Glomerular endothelial cell (primary cell): ENCODE measurements at regions not wholly inside any gene's neighbourhood (a gene's known extent, or its start where the extent isn't known, plus 50 kb on each side); places are given as distances from the start of the nearest gene placed in this dataset.
"Not testable (repeated sequence)": the region's sequence is repeated elsewhere in the genome, so short reads cannot be mapped to it uniquely, and the experiment has no call there.

ENCODE experiments used
- DNase-seq: peaks from one replicate; pipeline ENCODE4 v3.0.0-alpha.2; 2011; ENCODE audit warnings: low read depth, low spot score; ENCODE audit errors: extremely low read depth

DNA sequence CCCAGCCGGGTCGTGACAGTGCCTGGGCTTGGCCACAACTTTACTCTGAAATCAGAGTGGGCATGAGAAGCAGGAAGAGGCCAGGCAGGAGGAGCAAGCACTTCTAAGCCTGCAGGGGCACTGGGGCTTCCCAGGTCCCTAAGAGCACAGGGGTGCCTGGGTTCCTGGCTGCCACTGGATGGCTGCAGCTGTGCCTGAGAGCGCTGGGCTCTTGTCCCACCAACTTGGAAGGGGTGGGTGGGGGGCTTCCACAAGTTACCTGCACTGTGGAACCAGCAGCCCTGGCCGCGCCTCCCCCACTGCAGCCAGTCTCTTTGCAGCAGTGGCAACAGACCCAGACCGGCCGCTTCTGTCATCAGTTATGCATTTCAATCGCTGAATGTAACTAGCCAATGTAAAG, 434.7 kb upstream of the GRM3 start:
- DNase-seq, result no peak

DNA sequence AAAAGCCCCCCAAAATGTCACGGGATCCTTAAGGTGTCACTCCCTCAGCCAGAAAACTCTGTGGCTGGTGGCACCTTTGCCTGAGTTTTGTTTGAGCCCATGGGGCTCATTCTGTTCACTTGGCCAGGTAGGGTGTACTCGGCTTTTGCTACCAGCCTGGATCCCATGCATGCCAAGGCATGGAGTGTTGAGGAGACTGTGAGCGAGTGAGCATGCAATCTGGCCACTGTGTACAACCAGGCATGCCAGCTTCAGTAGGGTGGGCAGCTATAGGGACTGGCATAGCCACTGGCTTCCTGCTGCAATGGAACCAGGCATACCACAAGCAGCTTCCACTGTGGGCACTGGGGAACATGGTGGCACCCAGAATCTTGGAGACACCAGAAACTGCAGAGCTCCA, 436.0 kb upstream of the GRM3 start:
- no peak for DNase-seq

DNA sequence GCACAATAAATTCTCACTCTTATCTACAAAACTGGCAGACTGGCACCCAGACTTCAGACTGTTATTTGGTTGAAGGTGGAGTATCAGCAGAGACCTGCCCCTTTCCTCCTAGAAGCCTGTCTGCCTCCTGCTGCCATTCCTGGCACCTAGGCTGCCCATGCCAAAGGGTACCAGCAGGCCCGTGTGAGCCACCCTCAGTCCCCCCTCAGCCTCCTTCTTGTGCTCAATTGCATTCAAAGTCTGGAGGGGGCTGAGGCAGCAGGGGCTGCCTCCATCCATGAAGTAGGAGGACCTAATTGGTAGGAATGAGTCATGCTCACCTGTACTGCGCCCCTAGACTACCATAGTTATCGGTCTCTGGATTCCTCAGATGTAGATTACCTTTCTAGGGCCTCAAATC, 440.9 kb upstream of the GRM3 start:
- no peak for DNase-seq

- no peak for DNase-seq
Measured at GRCh38 chr7:86201767-86202166, 441.9 kb upstream of the GRM3 start.

DNA sequence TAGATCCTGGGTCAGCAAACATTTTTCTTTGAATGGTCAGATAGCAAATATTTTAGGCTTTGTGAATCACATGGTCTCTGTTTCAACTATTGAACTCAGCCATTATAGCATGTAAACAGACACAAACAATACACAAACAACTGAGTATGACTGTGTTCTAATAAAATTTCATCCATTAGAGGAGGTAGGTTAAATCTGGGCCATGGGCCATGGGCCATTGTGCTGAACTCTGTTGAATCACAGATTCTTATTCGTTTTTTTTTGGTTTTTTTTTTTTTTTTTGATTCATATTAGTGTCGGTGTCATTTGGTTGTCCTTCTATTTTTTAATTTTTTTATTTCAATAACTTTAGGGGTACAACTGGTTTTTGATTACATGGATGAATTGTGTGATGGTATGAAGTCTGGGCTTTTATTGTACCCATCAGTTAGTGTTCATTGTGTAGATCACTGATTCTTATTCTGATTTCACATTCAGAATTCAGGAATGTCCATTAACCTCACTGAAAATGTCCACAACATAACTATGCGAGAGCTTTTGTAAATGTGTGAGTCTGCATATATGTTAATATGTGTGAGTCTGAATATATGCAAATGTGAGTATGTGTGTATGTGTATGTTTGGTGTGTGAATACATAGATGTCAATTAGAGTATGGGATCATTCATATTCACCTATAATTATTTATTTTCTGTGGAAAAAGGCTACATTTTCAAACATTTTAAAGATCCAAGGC, 443.7 kb upstream of the GRM3 start:
- DNase-seq, result no peak

GRCh38 chr7:86190351-86190750, 453.4 kb upstream of the GRM3 start:
- DNase-seq, result no peak

DNA sequence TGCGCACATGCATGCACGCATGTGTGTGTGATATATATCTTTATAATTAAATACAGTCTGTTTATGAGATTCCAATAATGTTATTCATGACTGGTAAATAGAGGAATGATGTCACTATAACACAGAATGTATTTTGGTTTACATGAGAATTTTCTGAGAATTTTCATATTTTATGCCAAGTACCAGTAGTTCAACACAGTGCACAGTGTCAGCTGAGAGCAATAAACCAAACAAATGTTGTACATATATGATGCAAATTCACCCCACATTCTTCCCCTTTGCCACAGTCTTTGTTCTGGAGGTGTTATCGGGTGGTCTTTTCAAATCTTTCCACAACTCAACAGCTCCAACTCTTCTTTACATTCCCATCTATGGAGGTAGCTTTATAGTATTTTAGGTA, 462.2 kb upstream of the GRM3 start:
- DNase-seq, result no peak

- no peak for DNase-seq
Measured at GRCh38 chr7:86164827-86165226, 478.9 kb upstream of the GRM3 start.

DNA sequence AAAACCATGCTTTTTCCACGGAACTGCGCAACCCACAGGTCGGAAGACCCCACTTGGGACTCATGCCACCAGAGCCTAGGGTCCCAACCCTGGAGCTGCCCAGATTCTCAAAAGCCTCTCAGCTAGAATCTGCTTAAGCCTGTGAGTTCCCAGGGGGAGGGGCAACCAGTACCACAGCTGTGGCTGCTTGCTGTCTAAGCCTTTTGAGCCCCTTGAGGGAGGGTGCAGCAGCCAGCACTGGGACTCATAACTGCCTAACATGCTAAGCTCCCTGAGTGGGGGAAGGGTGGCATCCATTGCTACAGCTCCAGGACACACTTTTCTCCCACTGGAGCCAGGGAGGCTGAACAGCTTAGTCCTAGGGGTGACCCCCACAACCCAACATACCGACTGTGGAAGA, 485.6 kb upstream of the GRM3 start:
- DNase-seq, result no peak

- no peak for DNase-seq
Measured at GRCh38 chr7:86155623-86156022, 488.1 kb upstream of the GRM3 start.

DNA sequence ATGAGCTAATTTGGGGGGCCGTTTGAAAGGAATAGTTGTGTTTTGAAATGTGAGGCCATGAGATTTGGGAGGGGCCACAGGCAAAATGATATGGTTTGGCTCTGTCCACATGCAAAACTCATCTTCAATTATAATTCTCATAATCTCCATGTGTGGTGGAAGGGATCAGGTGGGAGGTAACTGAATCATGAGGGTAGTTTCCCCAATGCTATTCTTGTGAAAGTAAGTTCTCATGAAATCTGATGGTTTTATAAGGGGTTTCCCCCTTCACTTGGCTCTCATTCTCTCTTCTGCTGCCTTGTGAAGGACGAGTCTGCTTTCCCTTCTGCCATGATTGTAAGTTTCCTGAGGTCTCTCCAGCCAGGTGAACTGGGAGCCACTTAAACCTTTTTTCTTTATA, 490.8 kb upstream of the GRM3 start:
- no peak for DNase-seq

GRCh38 chr7:86149024-86149665, 494.6 kb upstream of the GRM3 start:
- no peak for DNase-seq

GRCh38 chr7:86148501-86148900, 495.2 kb upstream of the GRM3 start:
- DNase-seq, result no peak

DNA sequence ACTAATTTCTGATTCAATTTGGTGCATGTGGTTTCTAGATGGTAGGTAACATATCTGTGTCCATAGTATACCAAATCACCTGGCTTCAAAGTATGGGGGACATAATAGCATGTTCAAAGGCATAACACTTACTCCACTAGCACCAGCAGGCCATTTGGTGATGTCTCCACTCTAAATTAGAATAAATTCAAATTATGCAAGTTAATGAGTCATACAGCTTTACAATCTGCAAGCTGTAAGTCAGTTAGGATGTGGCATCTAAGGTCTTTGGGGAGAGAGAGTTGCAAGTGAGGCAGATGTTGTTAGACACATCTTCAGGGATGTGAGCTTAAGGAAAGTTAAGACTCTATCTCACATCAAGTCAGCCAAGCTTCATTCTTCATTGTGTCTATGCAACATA, 506.4 kb upstream of the GRM3 start:
- no peak for DNase-seq

DNA sequence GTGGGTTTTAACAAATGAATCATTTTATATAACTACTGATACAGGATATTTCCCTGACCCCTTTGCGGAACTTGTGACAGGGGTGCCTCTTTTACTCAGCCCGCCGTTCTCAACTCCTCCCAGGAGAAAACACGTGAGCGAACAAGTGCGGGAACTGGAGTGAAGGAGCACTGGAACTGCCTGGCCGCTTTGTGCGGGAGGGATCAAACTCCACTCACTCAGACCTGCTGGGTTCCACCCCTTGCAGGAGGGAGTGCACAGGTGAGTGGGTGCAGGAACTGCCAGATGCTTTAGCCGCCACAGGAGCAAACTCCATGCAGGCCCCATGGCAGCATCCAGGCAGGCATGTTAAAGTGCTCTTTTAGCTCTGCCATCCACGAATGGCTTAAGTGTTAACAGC, 513.4 kb upstream of the GRM3 start:
- DNase-seq, result no peak

DNA sequence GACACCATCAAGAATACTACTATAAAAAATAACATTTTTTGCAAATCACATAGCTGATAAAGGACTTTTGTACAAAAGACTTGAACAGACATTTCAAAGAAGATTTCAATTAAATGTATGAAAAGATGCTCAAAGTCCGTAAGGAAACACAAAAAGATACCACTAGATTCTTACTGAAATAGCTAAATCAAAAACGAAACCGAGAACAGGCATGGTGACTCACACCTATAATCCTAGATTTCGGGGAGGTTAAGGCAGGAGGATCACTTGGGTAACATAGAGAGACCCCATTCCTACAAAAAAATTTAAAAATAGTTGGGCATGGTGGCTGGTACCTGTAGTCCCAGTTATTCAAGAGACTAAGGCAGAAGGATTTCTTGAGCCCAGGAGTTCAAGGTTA, 520.2 kb upstream of the GRM3 start:
- no peak for DNase-seq

DNA sequence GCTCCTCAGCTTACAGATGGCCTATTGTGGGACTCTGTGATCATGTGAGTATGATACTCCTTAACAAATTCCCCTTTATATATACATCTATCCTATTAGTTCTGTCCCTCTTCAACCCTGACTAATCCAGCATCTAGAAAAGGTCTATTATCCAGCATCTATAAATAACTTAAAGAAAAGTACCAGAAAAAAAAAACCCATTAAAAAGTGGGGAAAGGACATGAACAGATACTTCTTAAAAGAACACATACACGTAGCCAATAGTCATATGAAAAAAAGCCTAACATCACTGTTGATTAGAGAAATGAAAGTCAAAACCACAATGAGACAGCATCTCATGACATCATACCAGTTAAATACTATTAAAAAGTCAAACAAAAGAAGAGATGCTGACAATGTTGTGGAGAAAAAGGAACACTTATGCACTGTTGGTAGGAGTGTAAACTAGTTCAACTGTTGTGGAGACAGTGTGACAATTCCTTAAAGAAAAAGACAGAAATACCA, 549.5 kb upstream of the GRM3 start:
- DNase-seq, result no peak

DNA sequence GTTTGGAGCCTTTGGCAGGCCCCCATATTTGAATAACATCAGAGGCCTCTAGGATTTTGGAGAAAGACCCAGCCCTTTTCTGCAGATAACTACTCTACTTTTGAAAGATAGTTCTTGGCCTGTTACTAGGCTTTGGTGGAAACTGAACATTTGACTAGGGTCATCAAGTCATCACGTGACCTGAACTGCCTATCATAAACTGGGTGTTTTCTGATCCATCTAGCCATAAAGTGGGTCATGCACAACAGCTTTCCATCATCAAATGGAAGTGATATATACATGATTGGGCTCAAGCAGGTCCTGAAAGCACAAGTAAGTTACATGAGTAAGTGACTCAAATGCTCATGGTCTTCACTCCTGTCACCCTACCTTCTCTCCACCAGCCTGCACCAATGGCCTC, 552.3 kb upstream of the GRM3 start:
- no peak for DNase-seq

GRCh38 chr7:86089455-86089854, 554.3 kb upstream of the GRM3 start:
- DNase-seq, result no peak

GRCh38 chr7:86064572-86064971, 579.1 kb upstream of the GRM3 start:
- not testable (repeated sequence) for DNase-seq

DNA sequence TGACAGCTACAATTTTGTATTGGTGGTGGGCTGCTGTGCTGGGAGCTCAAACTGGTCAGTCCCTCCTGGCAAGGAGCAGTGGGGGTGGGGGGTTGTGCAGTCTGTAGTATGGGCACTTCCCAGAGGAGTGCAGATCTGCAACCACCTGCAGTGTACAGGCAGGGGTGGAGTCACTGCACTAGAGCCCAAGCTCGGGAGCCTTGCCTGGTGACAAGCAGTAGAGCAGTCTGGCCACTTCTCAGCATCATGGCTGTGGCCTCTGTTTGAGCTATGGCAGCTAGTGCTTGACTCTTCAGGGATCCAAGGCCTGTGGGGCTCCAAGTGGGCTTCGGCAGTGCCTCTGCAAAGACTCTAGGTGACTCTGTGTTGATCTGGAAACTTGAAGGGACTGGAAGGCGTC, 585.1 kb upstream of the GRM3 start:
- DNase-seq, result no peak

DNA sequence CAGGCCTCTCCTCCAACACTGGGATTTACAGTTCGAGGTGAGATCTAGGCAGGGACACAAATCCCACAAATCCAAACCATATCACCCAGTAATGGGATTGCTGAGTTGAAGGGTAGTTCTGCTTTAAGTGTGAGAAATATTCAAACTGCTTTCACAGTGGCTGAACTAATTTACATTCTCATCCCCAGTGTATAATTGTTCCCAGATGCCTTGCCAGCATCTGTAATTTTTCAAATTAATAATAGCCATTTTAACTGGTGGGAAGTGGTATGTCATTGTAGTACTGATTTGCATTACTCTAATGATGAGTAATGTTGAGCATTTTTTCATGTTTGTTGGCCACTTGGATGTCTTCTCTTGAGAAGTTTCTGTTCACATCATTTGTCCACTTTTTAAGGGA, 592.8 kb upstream of the GRM3 start:
- no peak for DNase-seq

- no peak for DNase-seq
Measured at GRCh38 chr7:86049910-86050309, 593.8 kb upstream of the GRM3 start.
